GM23248 (cell line): ENCODE measurements at regions not wholly inside any gene's neighbourhood (a gene's known extent, or its start where the extent isn't known, plus 50 kb on each side); places are given as distances from the start of the nearest gene placed in this dataset.
"Not testable (repeated sequence)": the region's sequence is repeated elsewhere in the genome, so short reads cannot be mapped to it uniquely, and the experiment has no call there.

Experiments used
- DNase-seq: peaks from one replicate; pipeline ENCODE4 v3.0.0-alpha.2; 2015
- H2AFZ ChIP-seq: fragments of 200-600 bp; sonication (generic); 2 replicates; pipeline ENCODE4 v1.6.1; 2016; ENCODE audit warnings: antibody characterized with exemption
- H3F3A ChIP-seq: fragments of 200-600 bp; sonication (generic); 2 replicates; pipeline ENCODE4 v1.6.1; 2016; ENCODE audit warnings: mild to moderate bottlenecking, antibody characterized with exemption, mixed run types; ENCODE audit not compliant: insufficient read depth
- H3K27ac ChIP-seq: fragments of 200-600 bp; sonication (generic); 2 replicates; pipeline ENCODE4 v1.5.1; 2016; ENCODE audit warnings: mild to moderate bottlenecking
- H3K27me3 ChIP-seq: fragments of 200-600 bp; sonication (generic); replicated peaks from 2 replicates; pipeline ENCODE4 v1.6.1; 2016; ENCODE audit warnings: mild to moderate bottlenecking; ENCODE audit not compliant: insufficient read depth
- H3K36me3 ChIP-seq: fragments of 200-600 bp; sonication (generic); 2 replicates; pipeline ENCODE4 v1.6.1; 2016; ENCODE audit warnings: low read depth, mild to moderate bottlenecking
- H3K4me1 ChIP-seq: fragments of 200-600 bp; sonication (generic); 2 replicates; pipeline ENCODE4 v1.6.1; 2016; ENCODE audit warnings: mild to moderate bottlenecking; ENCODE audit not compliant: insufficient read depth
- H3K4me2 ChIP-seq: fragments of 200-600 bp; sonication (generic); one replicate; pipeline ENCODE4 v1.6.1; 2016; ENCODE audit warnings: mild to moderate bottlenecking; ENCODE audit not compliant: unreplicated experiment
- H3K4me3 ChIP-seq: fragments of 200-600 bp; sonication (generic); 2 replicates; pipeline ENCODE4 v1.5.1; 2016; ENCODE audit warnings: mild to moderate bottlenecking
- H3K79me2 ChIP-seq: fragments of 200-600 bp; sonication (generic); 2 replicates; pipeline ENCODE4 v1.6.1; 2016; ENCODE audit warnings: mild to moderate bottlenecking; ENCODE audit not compliant: insufficient read depth
- H3K9ac ChIP-seq: fragments of 200-600 bp; sonication (generic); 2 replicates; pipeline ENCODE4 v1.6.1; 2016; ENCODE audit warnings: mild to moderate bottlenecking
- H3K9me2 ChIP-seq: fragments of 200-600 bp; sonication (generic); 2 replicates; pipeline ENCODE4 v1.6.1; 2016; ENCODE audit warnings: mixed run types, mild to moderate bottlenecking, moderate library complexity; ENCODE audit not compliant: insufficient read depth
- H3K9me3 ChIP-seq: fragments of 200-600 bp; sonication (generic); one replicate; pipeline ENCODE4 v1.6.1; 2017; ENCODE audit warnings: low read depth
- H4K20me1 ChIP-seq: fragments of 200-600 bp; sonication (generic); 2 replicates; pipeline ENCODE4 v1.6.0; 2016; ENCODE audit not compliant: insufficient read depth
- EZH2 ChIP-seq: fragments of 200-600 bp; sonication (generic); IDR thresholded peaks from 2 replicates; pipeline ENCODE4 v1.6.1; 2018; ENCODE audit warnings: antibody characterized with exemption, mild to moderate bottlenecking; ENCODE audit not compliant: insufficient read depth, poor library complexity, severe bottlenecking
- EZH2phosphoT487 ChIP-seq: fragments of 200-600 bp; sonication (generic); IDR thresholded peaks from 2 replicates; pipeline ENCODE4 v1.6.1; 2018; ENCODE audit warnings: antibody characterized with exemption, moderate library complexity, mild to moderate bottlenecking, low read depth; ENCODE audit not compliant: insufficient read depth
- WGBS, 2 experiments: methylation state at CpG; one replicate each; pipeline ENCODE4 v1.1.6; 2015 to 2017; ENCODE audit warnings: low lambda C conversion rate in 2 of 2, low coverage in 1 of 2; ENCODE audit errors: missing lambda C conversion rate in 2 of 2; 5-methylcytosine and 5-hydroxymethylcytosine counted together
- in situ Hi-C: fragments of 300-500 bp; cut with MboI; formaldehyde crosslinking; loops from 2 replicates; pipeline ENCODE4 v1.15.0; 2020

DNA sequence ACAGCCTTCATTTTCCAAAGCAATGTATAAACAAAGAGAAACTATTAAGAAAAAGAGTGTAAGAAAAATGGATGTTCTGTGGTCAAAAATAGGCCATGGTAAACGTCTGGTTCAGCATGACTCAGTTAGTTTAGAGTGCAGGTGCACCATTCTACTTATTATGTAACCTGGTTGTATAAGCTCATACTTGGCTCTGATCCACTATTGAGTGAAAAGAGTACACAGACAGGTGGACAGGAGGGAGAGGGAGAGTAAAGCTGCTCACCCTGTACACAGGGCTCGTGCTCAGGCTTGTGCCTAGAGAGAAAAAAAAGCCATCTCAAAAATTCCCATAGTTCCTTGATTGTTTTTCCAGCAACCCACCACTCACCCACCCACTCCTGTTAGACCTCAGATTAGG lies 85.8 kb upstream of the ZNF91 start:
- Histone ChIP-seq H3K9ac (no peak overlapping the region), H3K9me3 (no peaks in the 10 kb centered on the region), H3K36me3 (no peaks in the 10 kb centered on the region), H3K4me2 (no peak overlapping the region), H3F3A (no peaks in the 10 kb centered on the region), H3K27ac (no peak overlapping the region), H3K4me3 (no peak overlapping the region), H4K20me1 (no peaks in the 10 kb centered on the region), H3K4me1 (no peaks in the 10 kb centered on the region), H3K27me3 (no peaks in the 10 kb centered on the region), H3K79me2 (no peaks in the 10 kb centered on the region), H2AFZ (no peak overlapping the region), H3K9me2 (no peaks in the 10 kb centered on the region)
- WGBS, 2 experiments = 0% methylated on average over 2 of the region's 2 CpGs
- no peak for DNase-seq
- TF ChIP-seq EZH2phosphoT487 (no peak), EZH2 (no peak)
- in situ Hi-C loops = no loop called here

DNA sequence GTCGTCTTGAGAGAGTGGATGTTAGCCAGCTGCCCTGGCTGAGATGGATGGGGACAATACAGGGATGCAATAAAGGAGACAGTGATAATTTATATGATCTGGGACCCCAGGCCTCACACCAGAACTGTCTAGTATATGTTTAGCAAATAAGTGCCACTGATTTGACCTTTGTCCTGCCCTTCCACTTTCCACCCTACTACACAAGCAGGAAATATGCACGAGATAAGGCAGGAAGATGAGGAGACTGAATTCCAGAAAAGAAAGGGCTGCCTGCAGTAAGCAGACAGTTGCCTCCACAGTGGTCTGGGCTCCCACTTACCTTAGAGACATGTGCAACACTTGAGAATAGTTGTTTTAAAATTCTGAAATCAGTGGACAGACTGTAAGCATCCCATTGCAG lies 80.2 kb upstream of the ZNF91 start:
- TF ChIP-seq EZH2phosphoT487 = no peak
- TF ChIP-seq EZH2 = no peak
- Histone ChIP-seq H4K20me1 (no peaks in the 10 kb centered on the region), H3K9me3 (no peaks in the 10 kb centered on the region), H3K9ac (no peak overlapping the region), H3K27ac (no peak overlapping the region), H3K4me2 (no peak overlapping the region), H3F3A (no peaks in the 10 kb centered on the region), H3K36me3 (no peaks in the 10 kb centered on the region), H3K4me3 (no peak overlapping the region), H3K79me2 (no peaks in the 10 kb centered on the region), H3K4me1 (no peaks in the 10 kb centered on the region), H2AFZ (no peak overlapping the region), H3K27me3 (no peaks in the 10 kb centered on the region), H3K9me2 (no peaks in the 10 kb centered on the region)
- 2 to 5% methylated on average over 2 of the region's 2 CpGs for WGBS, 2 experiments
- in situ Hi-C loops = no loop called here
- no peak for DNase-seq

DNA sequence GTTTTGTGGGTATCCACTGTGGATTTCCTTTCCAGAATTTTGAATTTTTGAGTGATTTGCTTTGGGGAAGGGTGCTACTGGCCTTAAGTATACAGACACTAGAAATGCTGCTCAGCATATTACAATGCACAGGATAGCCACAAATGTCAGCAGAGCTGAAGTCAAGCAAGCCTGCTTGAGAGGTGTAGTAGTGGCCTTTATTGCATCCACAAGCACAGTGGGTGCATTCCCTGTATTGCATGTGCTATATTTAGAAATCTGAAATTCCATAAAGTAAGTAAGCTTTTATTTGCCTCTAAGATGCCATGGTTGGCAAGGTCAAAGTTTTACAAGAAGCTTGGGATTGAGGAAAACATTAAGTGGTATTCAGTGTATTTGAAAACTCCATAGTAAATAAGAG lies 79.5 kb upstream of the ZNF91 start:
- Histone ChIP-seq H3K27ac (no peak overlapping the region), H3K9me2 (no peaks in the 10 kb centered on the region), H2AFZ (no peak overlapping the region), H3K79me2 (no peaks in the 10 kb centered on the region), H3K4me3 (no peak overlapping the region), H4K20me1 (no peaks in the 10 kb centered on the region), H3K27me3 (no peaks in the 10 kb centered on the region), H3F3A (no peaks in the 10 kb centered on the region), H3K9me3 (no peaks in the 10 kb centered on the region), H3K9ac (no peak overlapping the region), H3K4me1 (no peaks in the 10 kb centered on the region), H3K36me3 (no peaks in the 10 kb centered on the region), H3K4me2 (no peak overlapping the region)
- no peak for TF ChIP-seq EZH2phosphoT487
- no peak for TF ChIP-seq EZH2
- in situ Hi-C loops = no loop called here
- no peak for DNase-seq

DNA sequence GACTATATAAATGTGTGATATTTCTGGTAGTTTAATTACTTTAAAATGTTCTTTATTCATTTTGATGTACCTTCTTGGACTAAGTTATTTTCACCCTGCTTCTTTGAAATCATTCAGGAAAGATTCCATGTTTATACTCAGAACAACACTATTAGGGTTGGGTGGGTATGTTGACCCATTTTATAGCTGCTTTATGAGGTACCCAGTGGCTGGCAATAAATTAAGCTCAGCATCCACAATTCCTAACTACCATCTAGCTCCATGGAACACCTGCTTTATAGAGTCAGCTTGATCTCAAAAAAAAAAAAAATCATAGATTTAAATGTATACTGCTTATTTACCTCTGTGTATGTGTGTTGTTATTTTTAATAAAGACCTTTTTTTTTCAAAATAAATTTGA lies 78.9 kb upstream of the ZNF91 start:
- H3K79me2 ChIP-seq = no peaks in the 10 kb centered on the region
- H3K4me3 ChIP-seq = no peak overlapping the region
- H3K36me3 ChIP-seq = no peaks in the 10 kb centered on the region
- no peaks in the 10 kb centered on the region for H3K9me3 ChIP-seq
- H3K27ac ChIP-seq = no peak overlapping the region
- H4K20me1 ChIP-seq = no peaks in the 10 kb centered on the region
- in situ Hi-C loops = no loop called here
- H3K9ac ChIP-seq = no peak overlapping the region
- no peak for TF ChIP-seq EZH2
- TF ChIP-seq EZH2phosphoT487 = no peak
- no peak overlapping the region for H3K4me2 ChIP-seq
- H3K27me3 ChIP-seq = no peaks in the 10 kb centered on the region
- H3F3A ChIP-seq = no peaks in the 10 kb centered on the region
- DNase-seq = no peak
- no peaks in the 10 kb centered on the region for H3K4me1 ChIP-seq
- no peak overlapping the region for H2AFZ ChIP-seq
- H3K9me2 ChIP-seq = no peaks in the 10 kb centered on the region

DNA sequence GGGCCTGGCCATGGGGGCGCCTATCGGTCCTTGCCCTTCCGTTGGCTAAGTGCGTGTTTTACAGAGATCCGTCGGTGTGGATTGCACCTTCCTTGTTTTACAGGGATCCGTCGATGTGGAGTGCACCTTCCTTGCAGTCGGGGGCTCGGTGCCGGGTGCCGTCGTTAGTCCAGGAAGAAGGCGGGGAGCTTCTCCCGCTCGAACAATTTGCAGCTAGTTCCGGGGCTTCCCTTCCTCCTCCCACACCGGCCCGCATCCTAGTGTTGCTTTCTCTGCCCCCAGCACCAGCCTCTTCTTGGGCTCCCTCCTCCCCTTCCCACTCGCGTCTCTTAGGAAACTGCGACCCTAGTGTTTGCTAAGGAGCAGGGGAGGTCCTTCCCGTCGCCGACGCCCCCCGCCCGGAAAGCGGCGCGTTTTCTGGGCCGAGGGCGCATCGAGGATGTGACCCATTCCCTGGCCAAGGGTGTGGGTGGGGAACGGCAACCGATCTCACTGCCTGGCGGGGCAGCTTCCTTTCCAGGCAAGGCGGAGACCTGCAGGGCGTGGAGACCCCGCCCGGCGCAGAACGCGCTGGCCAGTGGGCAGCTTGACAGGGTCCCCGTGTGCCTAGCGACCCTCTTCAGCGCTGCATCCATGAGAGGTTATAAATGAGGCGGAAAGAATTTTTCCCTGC lies 75.7 kb upstream of the ZNF91 start:
- Histone ChIP-seq H3K4me2 (no peak overlapping the region), H3K79me2 (no peaks in the 10 kb centered on the region), H3K4me1 (no peaks in the 10 kb centered on the region), H3K27ac (no peak overlapping the region), H3K9ac (no peak overlapping the region), H3K9me2 (no peaks in the 10 kb centered on the region), H2AFZ (no peak overlapping the region), H4K20me1 (no peaks in the 10 kb centered on the region), H3F3A (no peaks in the 10 kb centered on the region), H3K27me3 (no peaks in the 10 kb centered on the region), H3K36me3 (no peaks in the 10 kb centered on the region), H3K4me3 (no peak overlapping the region), H3K9me3 (no peaks in the 10 kb centered on the region)
- no peak for DNase-seq
- TF ChIP-seq EZH2 = no peak
- no peak for TF ChIP-seq EZH2phosphoT487
- WGBS, 2 experiments = 3 to 5% methylated on average over 39 to 48 of the region's 48 CpGs
- in situ Hi-C loops = no loop called here

DNA sequence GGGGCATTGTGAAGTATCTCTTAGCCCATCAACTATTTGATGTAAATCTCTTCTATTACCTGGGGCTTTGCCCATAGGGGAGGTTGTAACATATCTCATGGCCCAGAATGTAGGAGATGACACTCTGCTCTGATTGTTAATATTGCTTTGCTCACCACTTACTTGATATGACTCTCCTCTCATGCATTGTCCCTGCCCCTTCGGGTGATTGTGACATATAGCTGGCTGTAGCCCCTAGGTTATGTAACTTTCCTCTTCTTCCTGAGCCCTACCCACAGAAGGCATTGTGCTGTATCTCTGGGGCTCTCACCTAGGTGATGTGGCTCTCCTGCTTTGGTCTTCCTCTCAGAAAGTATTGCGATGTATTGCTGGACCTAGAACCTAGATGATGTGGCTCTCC lies 69.1 kb upstream of the ZNF91 start:
- 34 to 40% methylated on average over 2 of the region's 2 CpGs for WGBS, 2 experiments

More for the DNA sequence above, 69.1 kb upstream of the ZNF91 start:
- H3K4me3 ChIP-seq, H3K9me2 ChIP-seq, H3K9ac ChIP-seq, H3K36me3 ChIP-seq, H4K20me1 ChIP-seq, H3K27me3 ChIP-seq, in situ Hi-C loops, H2AFZ ChIP-seq, H3F3A ChIP-seq, DNase-seq, H3K4me1 ChIP-seq, H3K9me3 ChIP-seq, H3K27ac ChIP-seq, H3K79me2 ChIP-seq, H3K4me2 ChIP-seq: not testable (repeated sequence)
